GM12891 (cell line): ENCODE measurements at regions not wholly inside any gene's neighbourhood (a gene's known extent, or its start where the extent isn't known, plus 50 kb on each side); places are given as distances from the start of the nearest gene placed in this dataset.

ENCODE experiments used
- PAX5 ChIP-seq: IDR thresholded peaks from 2 replicates; pipeline ENCODE4 v1.6.1; 2011; ENCODE audit warnings: low read length, moderate library complexity, mild to moderate bottlenecking; ENCODE audit not compliant: insufficient read depth, severe bottlenecking
- POLR2A ChIP-seq: IDR thresholded peaks from 2 replicates; pipeline ENCODE4 v1.6.1; 2011; ENCODE audit warnings: low read depth, low read length, control low read depth
- POLR2AphosphoS5 ChIP-seq: IDR thresholded peaks from 2 replicates; pipeline ENCODE4 v1.6.1; 2011; ENCODE audit warnings: low read depth, low read length, control low read depth
- POU2F2 ChIP-seq: IDR thresholded peaks from 2 replicates; pipeline ENCODE4 v1.6.1; 2011; ENCODE audit warnings: low read depth, mild to moderate bottlenecking, control low read depth, low read length, moderate library complexity
- TAF1 ChIP-seq: IDR thresholded peaks from 2 replicates; pipeline ENCODE4 v1.6.1; 2011; ENCODE audit warnings: low read depth, low read length, control low read depth

DNA sequence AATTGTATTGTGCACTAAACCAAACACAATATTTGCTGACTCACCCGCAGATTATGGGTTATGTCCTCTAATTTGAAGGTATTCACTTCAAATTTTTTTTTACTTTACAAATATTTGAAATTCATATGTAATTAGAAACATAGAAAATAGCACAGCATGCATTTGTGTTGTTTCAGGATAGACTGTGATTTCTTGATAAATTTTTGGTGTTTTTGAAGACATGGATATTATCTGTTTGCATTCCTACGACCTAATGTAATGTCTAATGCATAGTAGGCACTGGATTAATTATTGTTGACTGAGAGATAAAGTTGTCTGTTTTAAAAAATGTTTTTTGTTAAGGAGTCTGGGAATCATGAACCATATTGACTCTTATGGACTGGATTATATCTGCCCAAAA lies 850.2 kb downstream of the BRINP3 start:
- TF ChIP-seq POLR2A (no peak), TAF1 (no peak), POLR2AphosphoS5 (no peak), POU2F2 (no peak), PAX5 (no peak)
